Brain microvascular endothelial cell (primary cell): ENCODE measurements at regions not wholly inside any gene's neighbourhood (a gene's known extent, or its start where the extent isn't known, plus 50 kb on each side); places are given as distances from the start of the nearest gene placed in this dataset.

Source experiments
- DNase-seq: peaks from one replicate; pipeline ENCODE4 v3.0.0-alpha.2; 2020
- H3K27ac ChIP-seq: fragments of 250-450 bp; sonication (Bioruptor Pico); 2 replicates; pipeline ENCODE4 v1.5.1; 2020; ENCODE audit warnings: mild to moderate bottlenecking, moderate library complexity
- H3K27me3 ChIP-seq: fragments of 250-450 bp; sonication (Bioruptor Pico); replicated peaks from 2 replicates; pipeline ENCODE4 v1.5.1; 2020; ENCODE audit warnings: mild to moderate bottlenecking
- H3K36me3 ChIP-seq: fragments of 250-450 bp; sonication (Bioruptor Pico); replicated peaks from 2 replicates; pipeline ENCODE4 v1.5.1; 2020; ENCODE audit warnings: mild to moderate bottlenecking
- H3K4me3 ChIP-seq: 2 replicates; pipeline ENCODE4 v1.5.1; 2011; ENCODE audit warnings: low read depth, mild to moderate bottlenecking, control low read depth, low read length, moderate library complexity
- CTCF ChIP-seq: IDR thresholded peaks from 2 replicates; pipeline ENCODE4 v1.5.1; 2011; ENCODE audit warnings: low read depth, mild to moderate bottlenecking, moderate library complexity, low read length, control low read depth, inconsistent platforms; ENCODE audit errors: missing control alignments
- in situ Hi-C: cut with HindIII; loops from 2 replicates; pipeline ENCODE4 v1.10.0; 2017; ENCODE audit warnings: low sequenced_read_pairs, low pct_ligation_motif_present

- Histone ChIP-seq H3K27ac (no peak overlapping the region), H3K36me3 (no peaks in the 10 kb centered on the region), H3K4me3 (no peak overlapping the region), H3K27me3 (no peaks in the 10 kb centered on the region)
- no peak for TF ChIP-seq CTCF
- no peak for DNase-seq
- in situ Hi-C loops: no loop called here
These were observed 95.7 kb upstream of the SLC24A5 start for GRCh38 chr15:48025118-48025517.

- DNase-seq: no peak
- H3K27ac ChIP-seq: no peak overlapping the region
- no peak for TF ChIP-seq CTCF
- in situ Hi-C loops: no loop called here
- H3K36me3 ChIP-seq: no peaks in the 10 kb centered on the region
- no peaks in the 10 kb centered on the region for H3K27me3 ChIP-seq
- H3K4me3 ChIP-seq: no peak overlapping the region
These were observed 92.1 kb upstream of the SLC24A5 start for GRCh38 chr15:48028712-48029111.

- H3K27me3 ChIP-seq: no peaks in the 10 kb centered on the region
- DNase-seq: no peak
- no peak for TF ChIP-seq CTCF
- in situ Hi-C loops: no loop called here
- no peaks in the 10 kb centered on the region for H3K36me3 ChIP-seq
- no peak overlapping the region for H3K27ac ChIP-seq
- no peak overlapping the region for H3K4me3 ChIP-seq
These were observed 91.1 kb upstream of the SLC24A5 start for GRCh38 chr15:48029642-48030041.

GRCh38 chr15:48031466-48031865, 89.3 kb upstream of the SLC24A5 start:
- no peak overlapping the region for H3K27ac ChIP-seq
- in situ Hi-C loops: no loop called here
- H3K4me3 ChIP-seq: no peak overlapping the region
- no peak for TF ChIP-seq CTCF
- no peak for DNase-seq
- H3K36me3 ChIP-seq: no peaks in the 10 kb centered on the region
- no peaks in the 10 kb centered on the region for H3K27me3 ChIP-seq

- TF ChIP-seq CTCF: no peak
- in situ Hi-C loops: no loop called here
- no peak for DNase-seq
- Histone ChIP-seq H3K27ac (no peak overlapping the region), H3K36me3 (no peaks in the 10 kb centered on the region), H3K4me3 (no peak overlapping the region), H3K27me3 (no peaks in the 10 kb centered on the region)
These were observed 88.8 kb upstream of the SLC24A5 start for GRCh38 chr15:48031973-48032372.

GRCh38 chr15:48032911-48033310, 87.9 kb upstream of the SLC24A5 start:
- no peak for DNase-seq
- Histone ChIP-seq H3K27ac (no peak overlapping the region), H3K36me3 (no peaks in the 10 kb centered on the region), H3K4me3 (no peak overlapping the region), H3K27me3 (no peaks in the 10 kb centered on the region)
- no peak for TF ChIP-seq CTCF
- in situ Hi-C loops: no loop called here
